BLaER1 (cell line): ENCODE measurements at regions not wholly inside any gene's neighbourhood (a gene's known extent, or its start where the extent isn't known, plus 50 kb on each side); places are given as distances from the start of the nearest gene placed in this dataset.
"Not testable (repeated sequence)": the region's sequence is repeated elsewhere in the genome, so short reads cannot be mapped to it uniquely, and the experiment has no call there.

Source experiments
- H3K27ac ChIP-seq: shearing (Covaris generic); formaldehyde crosslinking; 2 replicates; pipeline ENCODE4 v1.8.1; 2022
- H3K27me3 ChIP-seq: shearing (Covaris generic); formaldehyde crosslinking; 2 replicates; pipeline ENCODE4 v1.8.1; 2022
- H3K36me3 ChIP-seq: shearing (Covaris generic); formaldehyde crosslinking; 2 replicates; pipeline ENCODE4 v1.8.1; 2022
- H3K4me1 ChIP-seq: shearing (Covaris generic); formaldehyde crosslinking; 2 replicates; pipeline ENCODE4 v1.8.1; 2022
- H3K4me2 ChIP-seq: shearing (Covaris generic); formaldehyde crosslinking; 2 replicates; pipeline ENCODE4 v1.8.1; 2022
- H3K4me3 ChIP-seq: shearing (Covaris generic); formaldehyde crosslinking; 2 replicates; pipeline ENCODE4 v1.8.1; 2022
- H3K9ac ChIP-seq: shearing (Covaris generic); formaldehyde crosslinking; 2 replicates; pipeline ENCODE4 v1.8.1; 2022
- H3K9me3 ChIP-seq: shearing (Covaris generic); formaldehyde crosslinking; 2 replicates; pipeline ENCODE4 v1.8.1; 2022
- H4K20me1 ChIP-seq: shearing (Covaris generic); formaldehyde crosslinking; 2 replicates; pipeline ENCODE4 v1.8.1; 2022
- Cebpa-rat ChIP-seq: shearing (Covaris generic); IDR thresholded peaks from 2 replicates; pipeline ENCODE4 v1.8.1; 2022

- H3K4me3 ChIP-seq: no peak overlapping the region
- no peak overlapping the region for H3K27ac ChIP-seq
- no peak overlapping the region for H3K9ac ChIP-seq
- H3K4me2 ChIP-seq: no peak overlapping the region
- H3K4me1 ChIP-seq: no peaks in the 10 kb centered on the region
- H4K20me1 ChIP-seq: no peaks in the 10 kb centered on the region
- H3K27me3 ChIP-seq: no peaks in the 10 kb centered on the region
- no peaks in the 10 kb centered on the region for H3K9me3 ChIP-seq
- no peaks in the 10 kb centered on the region for H3K36me3 ChIP-seq
- no peak for TF ChIP-seq Cebpa-rat
Observed at GRCh38 chr12:60197589-60197988, 601.8 kb downstream of the SLC16A7 start.

- no peaks in the 10 kb centered on the region for H3K4me1 ChIP-seq
- no peak overlapping the region for H3K27ac ChIP-seq
- no peaks in the 10 kb centered on the region for H4K20me1 ChIP-seq
- H3K9me3 ChIP-seq: no peaks in the 10 kb centered on the region
- no peak overlapping the region for H3K4me2 ChIP-seq
- H3K9ac ChIP-seq: no peak overlapping the region
- TF ChIP-seq Cebpa-rat: no peak
- no peak overlapping the region for H3K4me3 ChIP-seq
- H3K27me3 ChIP-seq: no peaks in the 10 kb centered on the region
- no peaks in the 10 kb centered on the region for H3K36me3 ChIP-seq
Observed at GRCh38 chr12:60201891-60202290, 606.1 kb downstream of the SLC16A7 start.

GRCh38 chr12:60205500-60205899, 609.7 kb downstream of the SLC16A7 start:
- no peaks in the 10 kb centered on the region for H3K36me3 ChIP-seq
- no peak overlapping the region for H3K9ac ChIP-seq
- H3K27ac ChIP-seq: no peak overlapping the region
- H3K4me3 ChIP-seq: no peak overlapping the region
- no peak overlapping the region for H3K4me2 ChIP-seq
- H3K4me1 ChIP-seq: no peaks in the 10 kb centered on the region
- no peaks in the 10 kb centered on the region for H3K27me3 ChIP-seq
- no peaks in the 10 kb centered on the region for H4K20me1 ChIP-seq
- no peaks in the 10 kb centered on the region for H3K9me3 ChIP-seq
- TF ChIP-seq Cebpa-rat: no peak

DNA sequence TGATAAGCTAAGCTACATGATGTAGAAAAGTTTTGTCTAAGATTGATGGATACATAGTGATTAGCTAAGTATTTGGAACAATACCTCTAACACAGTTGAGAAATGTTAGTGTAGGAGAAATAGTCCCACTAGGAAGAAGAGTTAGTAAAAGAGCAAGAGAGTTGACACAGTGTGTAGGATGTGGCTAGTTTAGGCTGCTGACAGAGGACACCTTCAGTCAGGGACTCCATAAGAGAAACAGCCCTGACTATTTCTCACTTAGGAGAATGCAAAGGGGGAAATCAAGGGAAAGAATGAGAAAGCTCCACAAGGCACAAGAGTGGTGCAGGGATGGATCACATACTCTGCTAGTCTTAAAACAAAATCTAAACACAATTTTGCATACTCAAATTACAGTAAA, 613.7 kb downstream of the SLC16A7 start:
- no peak overlapping the region for H3K27ac ChIP-seq
- no peak overlapping the region for H3K4me2 ChIP-seq
- H3K9ac ChIP-seq: no peak overlapping the region
- H3K36me3 ChIP-seq: no peaks in the 10 kb centered on the region
- H3K27me3 ChIP-seq: no peaks in the 10 kb centered on the region
- peaks cover 12% of the 10 kb centered on the region for H3K9me3 ChIP-seq
- H4K20me1 ChIP-seq: no peaks in the 10 kb centered on the region
- no peaks in the 10 kb centered on the region for H3K4me1 ChIP-seq
- no peak for TF ChIP-seq Cebpa-rat
- no peak overlapping the region for H3K4me3 ChIP-seq

- Histone ChIP-seq H3K36me3 (no peaks in the 10 kb centered on the region), H4K20me1 (no peaks in the 10 kb centered on the region), H3K9me3 (peaks cover 12% of the 10 kb centered on the region), H3K27ac (no peak overlapping the region), H3K4me2 (no peak overlapping the region), H3K4me1 (no peaks in the 10 kb centered on the region), H3K4me3 (no peak overlapping the region), H3K27me3 (no peaks in the 10 kb centered on the region), H3K9ac (no peak overlapping the region)
- no peak for TF ChIP-seq Cebpa-rat
Observed at GRCh38 chr12:60209933-60210332, 614.1 kb downstream of the SLC16A7 start.

GRCh38 chr12:60210756-60211155, 614.9 kb downstream of the SLC16A7 start:
- H3K9me3 ChIP-seq: peaks cover 12% of the 10 kb centered on the region
- H4K20me1 ChIP-seq: no peaks in the 10 kb centered on the region
- no peak for TF ChIP-seq Cebpa-rat
- no peak overlapping the region for H3K9ac ChIP-seq
- no peaks in the 10 kb centered on the region for H3K4me1 ChIP-seq
- H3K4me2 ChIP-seq: no peak overlapping the region
- H3K36me3 ChIP-seq: no peaks in the 10 kb centered on the region
- H3K4me3 ChIP-seq: no peak overlapping the region
- H3K27me3 ChIP-seq: no peaks in the 10 kb centered on the region
- H3K27ac ChIP-seq: no peak overlapping the region

- Histone ChIP-seq H3K9ac (no peak overlapping the region), H3K4me2 (no peak overlapping the region), H3K27ac (no peak overlapping the region), H4K20me1 (no peaks in the 10 kb centered on the region), H3K4me3 (no peak overlapping the region), H3K4me1 (no peaks in the 10 kb centered on the region), H3K27me3 (no peaks in the 10 kb centered on the region), H3K36me3 (no peaks in the 10 kb centered on the region), H3K9me3 (peaks cover 12% of the 10 kb centered on the region)
- TF ChIP-seq Cebpa-rat: no peak
Observed at GRCh38 chr12:60211244-60211643, 615.4 kb downstream of the SLC16A7 start.

DNA sequence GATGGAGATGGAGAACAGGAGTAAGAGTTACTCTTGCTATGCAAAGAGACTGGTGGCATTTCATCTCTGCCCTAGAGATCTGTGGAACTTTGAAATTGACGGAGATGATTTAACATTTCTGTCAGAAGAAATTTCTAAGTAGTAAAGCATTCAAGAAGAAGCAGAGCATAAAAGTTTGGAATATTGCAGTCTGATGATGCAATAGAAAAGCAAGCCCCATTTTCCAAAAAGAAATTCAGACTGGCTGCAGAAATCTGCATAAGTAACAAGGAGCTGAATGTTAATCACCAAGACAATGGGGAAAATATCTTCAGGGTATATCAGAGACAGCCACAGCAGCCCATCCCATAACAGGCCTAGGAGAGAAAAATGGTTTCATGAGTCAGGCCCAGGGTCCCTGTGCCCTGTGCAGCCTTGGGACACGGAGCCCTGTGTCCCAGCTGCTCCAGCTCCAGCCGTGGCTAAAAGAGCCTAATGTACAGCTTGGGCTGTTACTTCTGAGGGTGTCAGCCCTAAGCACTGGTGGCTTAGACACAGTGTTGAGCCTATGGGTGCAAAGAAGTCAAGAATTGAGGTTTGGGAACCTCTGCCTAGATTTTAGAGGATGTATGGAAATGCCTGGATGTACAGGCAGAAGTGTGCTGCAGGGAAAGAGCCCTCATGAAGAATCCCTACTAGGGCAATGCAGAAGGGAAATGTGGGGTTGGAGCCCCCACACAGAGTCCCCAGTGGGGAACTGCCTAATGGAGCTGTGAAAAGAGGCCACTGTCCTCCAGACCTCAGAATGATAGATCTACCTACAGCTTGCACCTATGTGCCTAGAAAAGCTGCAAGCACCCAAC, 616.6 kb downstream of the SLC16A7 start:
- Histone ChIP-seq H3K36me3 (no peaks in the 10 kb centered on the region), H3K4me3 (no peak overlapping the region), H4K20me1 (no peaks in the 10 kb centered on the region), H3K27me3 (no peaks in the 10 kb centered on the region), H3K4me1 (no peaks in the 10 kb centered on the region), H3K9ac (no peak overlapping the region), H3K9me3 (peaks cover 12% of the 10 kb centered on the region), H3K27ac (no peak overlapping the region), H3K4me2 (no peak overlapping the region)
- TF ChIP-seq Cebpa-rat: no peak

DNA sequence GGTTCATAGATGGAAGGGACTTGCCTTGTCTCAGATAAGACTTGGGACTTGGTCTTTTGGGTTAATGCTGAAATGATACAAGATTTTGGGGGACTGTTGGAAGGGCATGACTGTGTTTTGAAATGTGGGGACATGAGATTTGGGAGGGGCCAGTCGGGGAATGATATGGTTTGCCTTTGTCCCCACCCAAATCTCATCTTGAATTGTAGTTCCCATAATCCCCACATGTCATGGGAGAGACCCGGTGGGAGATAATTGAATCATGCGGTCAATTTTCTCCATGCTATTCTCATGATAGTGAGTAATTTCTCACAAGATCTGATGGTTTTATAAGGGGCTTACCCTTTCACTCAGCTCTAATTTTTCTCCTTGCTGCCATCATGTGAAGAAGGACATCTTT, 617.4 kb downstream of the SLC16A7 start:
- not testable (repeated sequence) for H3K4me1 ChIP-seq, H3K27ac ChIP-seq, H3K27me3 ChIP-seq, H3K4me2 ChIP-seq, H3K36me3 ChIP-seq, H3K9ac ChIP-seq, H4K20me1 ChIP-seq, H3K4me3 ChIP-seq
- peaks cover 12% of the 10 kb centered on the region for H3K9me3 ChIP-seq

DNA sequence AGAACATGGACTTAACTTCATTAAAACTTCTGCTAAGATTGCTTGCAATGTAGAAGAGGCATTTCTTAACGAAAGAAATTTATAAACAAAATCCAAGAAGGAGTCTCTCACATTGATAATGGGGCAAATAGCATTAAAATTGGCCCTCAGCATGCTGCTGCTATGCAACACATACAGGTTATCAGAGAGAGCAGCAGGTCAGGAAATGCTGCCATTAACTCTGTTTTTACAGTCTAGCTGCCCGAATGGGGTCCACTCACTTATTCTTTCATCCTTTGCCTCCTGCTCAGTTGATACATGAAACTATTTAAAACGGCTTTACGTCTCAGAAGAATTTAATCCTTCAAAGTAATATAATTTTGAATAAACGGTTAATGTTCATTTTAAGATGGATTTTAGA, 620.4 kb downstream of the SLC16A7 start:
- no peaks in the 10 kb centered on the region for H3K27me3 ChIP-seq
- peaks cover 12% of the 10 kb centered on the region for H3K9me3 ChIP-seq
- no peaks in the 10 kb centered on the region for H4K20me1 ChIP-seq
- H3K4me1 ChIP-seq: no peaks in the 10 kb centered on the region
- H3K9ac ChIP-seq: no peak overlapping the region
- H3K27ac ChIP-seq: no peak overlapping the region
- TF ChIP-seq Cebpa-rat: no peak
- H3K4me3 ChIP-seq: no peak overlapping the region
- no peaks in the 10 kb centered on the region for H3K36me3 ChIP-seq
- no peak overlapping the region for H3K4me2 ChIP-seq

DNA sequence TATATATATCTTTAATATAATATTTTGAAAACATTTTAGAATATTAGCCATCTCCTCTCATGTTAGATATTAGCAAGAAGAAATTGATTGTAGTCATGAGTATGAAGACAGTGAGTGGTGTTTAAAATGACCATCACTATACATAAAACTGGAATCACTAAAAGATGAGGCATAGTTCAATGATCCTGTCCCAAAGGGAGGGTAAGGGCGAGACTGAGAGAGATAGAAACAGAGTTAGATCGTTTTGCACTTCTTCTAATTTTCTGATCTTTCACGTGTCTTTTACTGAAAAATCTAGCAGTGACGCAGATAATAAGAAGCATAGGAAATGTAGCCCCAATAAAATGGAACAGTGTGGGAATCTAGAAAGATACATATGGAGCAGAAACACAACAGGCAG, 627.4 kb downstream of the SLC16A7 start:
- Histone ChIP-seq H3K27me3 (no peaks in the 10 kb centered on the region), H3K4me3 (no peak overlapping the region), H4K20me1 (no peaks in the 10 kb centered on the region), H3K9me3 (no peaks in the 10 kb centered on the region), H3K4me1 (0 out of 2 replicates have a peak, but pooled peaks cover 3% of the 10 kb centered on the region), H3K9ac (no peak overlapping the region), H3K4me2 (no peak overlapping the region), H3K27ac (no peak overlapping the region), H3K36me3 (no peaks in the 10 kb centered on the region)
- no peak for TF ChIP-seq Cebpa-rat
